Chondrocyte (in vitro differentiated cells): ENCODE measurements at regions not wholly inside any gene's neighbourhood (a gene's known extent, or its start where the extent isn't known, plus 50 kb on each side); places are given as distances from the start of the nearest gene placed in this dataset.
"Not testable (repeated sequence)": the region's sequence is repeated elsewhere in the genome, so short reads cannot be mapped to it uniquely, and the experiment has no call there.

Experiments
- DNase-seq: peaks from one replicate; pipeline ENCODE4 v3.0.0; 2021; ENCODE audit warnings: mixed read lengths, low spot score
- H3K27ac Mint-ChIP-seq: one replicate; pipeline ENCODE4 v1.8.0; 2021; ENCODE audit warnings: mild to moderate bottlenecking, moderate library complexity, mixed read lengths; ENCODE audit not compliant: unreplicated experiment
- H3K27me3 Mint-ChIP-seq: 2 replicates; pipeline ENCODE4 v1.8.0; 2021; ENCODE audit warnings: low read depth, mixed read lengths
- H3K36me3 Mint-ChIP-seq: 2 replicates; pipeline ENCODE4 v1.8.0; 2021; ENCODE audit warnings: low read depth, mixed read lengths
- H3K4me1 Mint-ChIP-seq: 2 replicates; pipeline ENCODE4 v1.8.0; 2021; ENCODE audit warnings: low read depth, mild to moderate bottlenecking, mixed read lengths
- H3K4me3 Mint-ChIP-seq: one replicate; pipeline ENCODE4 v1.8.0; 2021; ENCODE audit warnings: mild to moderate bottlenecking, moderate library complexity, mixed read lengths; ENCODE audit not compliant: unreplicated experiment
- H3K9me3 Mint-ChIP-seq: 2 replicates; pipeline ENCODE4 v1.8.0; 2021; ENCODE audit warnings: low read depth, mixed read lengths
- CTCF ChIP-seq: fragments of 200-600 bp; sonication (generic); IDR thresholded peaks from 2 replicates; pipeline ENCODE4 v1.5.0; 2021; ENCODE audit warnings: antibody characterized with exemption, mild to moderate bottlenecking, moderate library complexity

- DNase-seq: no peak
- H3K27me3 Mint-ChIP-seq: no peaks in the 10 kb centered on the region
- no peaks in the 10 kb centered on the region for H3K36me3 Mint-ChIP-seq
- peaks cover 16% of the 10 kb centered on the region for H3K4me1 Mint-ChIP-seq
- no peak for TF ChIP-seq CTCF
- H3K9me3 Mint-ChIP-seq: no peaks in the 10 kb centered on the region
- H3K4me3 Mint-ChIP-seq: no peak overlapping the region
- H3K27ac Mint-ChIP-seq: no peak overlapping the region
Measured at GRCh38 chr3:162722337-162722736, 1225.7 kb downstream of the OTOL1 start.

DNA sequence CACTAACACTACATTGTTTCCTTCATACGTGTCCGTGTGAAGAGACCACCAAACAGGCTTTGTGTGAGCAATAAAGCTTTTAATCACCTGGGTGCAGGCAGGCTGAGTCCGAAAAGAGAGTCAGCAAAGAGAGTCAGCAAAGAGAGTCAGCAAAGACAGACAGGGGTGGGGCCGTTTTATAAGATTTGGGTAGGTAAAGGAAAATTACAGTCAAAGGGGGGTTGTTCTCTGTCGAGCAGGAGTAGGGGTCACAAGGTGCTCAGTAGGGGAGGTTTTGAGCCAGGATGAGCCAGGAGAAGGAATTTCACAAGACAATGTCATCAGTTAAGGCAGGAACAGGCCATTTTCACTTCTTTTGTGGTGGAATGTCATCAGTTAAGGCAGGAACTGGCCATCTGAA is 1226.2 kb downstream of the OTOL1 start:
- H3K36me3 Mint-ChIP-seq, DNase-seq, H3K9me3 Mint-ChIP-seq, H3K27ac Mint-ChIP-seq, H3K4me3 Mint-ChIP-seq, H3K27me3 Mint-ChIP-seq: not testable (repeated sequence)
- peaks cover 16% of the 10 kb centered on the region for H3K4me1 Mint-ChIP-seq

GRCh38 chr3:162729686-162730085 is 1233.1 kb downstream of the OTOL1 start:
- no peak for DNase-seq
- no peak for TF ChIP-seq CTCF
- no peaks in the 10 kb centered on the region for H3K27me3 Mint-ChIP-seq
- no peaks in the 10 kb centered on the region for H3K9me3 Mint-ChIP-seq
- H3K27ac Mint-ChIP-seq: no peak overlapping the region
- no peaks in the 10 kb centered on the region for H3K4me1 Mint-ChIP-seq
- H3K36me3 Mint-ChIP-seq: no peaks in the 10 kb centered on the region
- H3K4me3 Mint-ChIP-seq: no peak overlapping the region

DNA sequence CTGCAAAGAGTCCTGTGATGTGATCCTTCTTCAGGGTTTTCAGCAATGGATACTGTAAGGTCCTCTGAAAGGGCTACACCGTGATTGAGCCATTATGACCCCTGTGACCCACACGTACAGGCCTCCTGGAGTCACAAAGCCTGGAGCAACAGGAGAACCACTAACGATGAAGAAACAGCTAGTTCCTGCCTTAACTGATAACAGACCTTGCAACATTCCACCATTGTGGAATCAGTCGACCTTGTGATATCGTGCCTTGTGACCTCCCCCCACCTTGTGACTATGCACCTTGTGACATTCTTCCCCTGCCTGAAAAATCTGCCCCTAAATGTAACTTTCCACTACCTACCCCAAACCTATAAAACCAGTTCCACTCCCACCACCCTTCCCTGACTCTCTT is 1235.4 kb downstream of the OTOL1 start:
- H3K4me1 Mint-ChIP-seq, H3K27me3 Mint-ChIP-seq, H3K27ac Mint-ChIP-seq, H3K4me3 Mint-ChIP-seq, DNase-seq, H3K36me3 Mint-ChIP-seq, H3K9me3 Mint-ChIP-seq: not testable (repeated sequence)

- peaks cover 2% of the 10 kb centered on the region for H3K27me3 Mint-ChIP-seq
- H3K27ac Mint-ChIP-seq: no peak overlapping the region
- no peaks in the 10 kb centered on the region for H3K4me1 Mint-ChIP-seq
- no peak overlapping the region for H3K4me3 Mint-ChIP-seq
- H3K9me3 Mint-ChIP-seq: no peaks in the 10 kb centered on the region
- TF ChIP-seq CTCF: no peak
- no peak for DNase-seq
- H3K36me3 Mint-ChIP-seq: no peaks in the 10 kb centered on the region
Measured at GRCh38 chr3:162738784-162739183, 1242.2 kb downstream of the OTOL1 start.

- DNase-seq: no peak
- Mint-ChIP-seq H3K4me3 (no peak overlapping the region), H3K9me3 (peaks cover 1% of the 10 kb centered on the region), H3K27ac (no peak overlapping the region), H3K4me1 (no peaks in the 10 kb centered on the region), H3K27me3 (peaks cover 2% of the 10 kb centered on the region), H3K36me3 (peaks cover under 1% of the 10 kb centered on the region)
- TF ChIP-seq CTCF: no peak
Measured at GRCh38 chr3:162740941-162741596, 1244.5 kb downstream of the OTOL1 start.
